Adrenal gland (tissue), 9 donors: ENCODE measurements at regions not wholly inside any gene's neighbourhood (a gene's known extent, or its start where the extent isn't known, plus 50 kb on each side); places are given as distances from the start of the nearest gene placed in this dataset.
A peak's percentile ranks its signal among the peaks of the same experiment; 100 is the strongest.
"Not testable (repeated sequence)": the region's sequence is repeated elsewhere in the genome, so short reads cannot be mapped to it uniquely, and the experiment has no call there.

Source experiments
- DNase-seq, 7 donors: peaks; one replicate each; pipeline ENCODE4 v3.0.0-alpha.2; 2019 to 2020
- H3K27ac ChIP-seq, 5 donors: fragments of 200-600 bp; sonication (generic) in 4 of 5; 1 replicate in 3 of 5; 2 replicates in 2 of 5; pipeline versions ENCODE4 v1.5.1 to v1.8.0; 2016 to 2020; ENCODE audit warnings: mild to moderate bottlenecking in 1 of 5
- H3K27me3 ChIP-seq: fragments of 200-600 bp; 2 replicates; pipeline ENCODE4 v1.8.0; 2021
- H3K36me3 ChIP-seq, 2 donors: fragments of 200-600 bp; replicated peaks in 1 of 2; 1 replicate in 1 of 2; 2 replicates in 1 of 2; pipeline versions ENCODE4 v1.5.1 to v1.8.0; 2018 to 2022
- H3K4me1 ChIP-seq, 2 donors: fragments of 200-600 bp; replicated peaks in 1 of 2; 1 replicate in 1 of 2; 2 replicates in 1 of 2; pipeline versions ENCODE4 v1.5.1 to v1.8.0; 2018 to 2021
- H3K4me3 ChIP-seq, 4 donors: fragments of 200-600 bp; sonication (generic) in 3 of 4; one replicate each; pipeline ENCODE4 v1.5.1; 2016 to 2018
- H3K9me3 ChIP-seq, 3 donors: fragments of 200-600 bp; sonication (generic) in 1 of 3; replicated peaks in 1 of 3; 1 replicate in 2 of 3; 2 replicates in 1 of 3; pipeline versions ENCODE4 v1.5.1 to v1.8.0; 2016 to 2021
- POLR2A ChIP-seq, 2 donors: fragments of 450-650 bp; IDR thresholded peaks; one replicate each; pipeline ENCODE4 v1.6.1; 2017; ENCODE audit warnings: antibody characterized with exemption in 2 of 2, mild to moderate bottlenecking in 2 of 2, moderate library complexity in 1 of 2
- WGBS, 4 donors: extraction: QIAGEN DNeasy Blood & Tissue Kit in 2 of 4; methylation state at CpG; one replicate each; pipeline versions ENCODE4 v1.1.5 to v1.1.7; 2013 to 2017; 5-methylcytosine and 5-hydroxymethylcytosine counted together
- intact Hi-C, 2 donors: fragments of 100-400 bp; cut with DNase I; formaldehyde crosslinking; loops; one replicate each; pipeline versions ENCODE4 v1.14.1 to v1.15.0; 2022 to 2023
- TF ChIP-seq, protein P1 (sequence below), 6 experiments: fragments of 450-650 bp in 4 of 6; fragments of 200-600 bp in 2 of 6; sonication (generic) in 1 of 6; IDR thresholded peaks; 1 replicate in 5 of 6; 2 replicates in 1 of 6; pipeline versions ENCODE4 v1.5.1 to v1.8.0; 2016 to 2021; ENCODE audit warnings: antibody characterized with exemption in 6 of 6, mild to moderate bottlenecking in 2 of 6, moderate library complexity in 1 of 6
- donor health status: healthy with polysubstance abuse.
- donor health status: Bipolar disorder and iron deficiency.
- donor health status: DM: yes; HTN: yes; CAD: no.
- donor health status: DM: no; HTN: no; CAD: no.
- donor health status: DM: no; HTN: no; CAD: no.

GRCh38 chr16:29107299-29107698 lies 122.4 kb downstream of the LAT start:
- H3K4me1 ChIP-seq, result no peaks in the 10 kb centered on the region
- no peak overlapping the region for H3K4me3 ChIP-seq
- peaks cover 0 to 12% of the 10 kb centered on the region in 2 donors for H3K36me3 ChIP-seq
- no peaks in the 10 kb centered on the region for H3K9me3 ChIP-seq
- H3K27ac ChIP-seq, result no peak overlapping the region
- WGBS, 4 donors, result 66 to 90% (median 69%) methylated on average over 4 to 21 of the region's 21 CpGs
- TF ChIP-seq POLR2A (IDR thresholded peaks at IDR 0.05), result no peak
- TF ChIP-seq, protein P1, sequence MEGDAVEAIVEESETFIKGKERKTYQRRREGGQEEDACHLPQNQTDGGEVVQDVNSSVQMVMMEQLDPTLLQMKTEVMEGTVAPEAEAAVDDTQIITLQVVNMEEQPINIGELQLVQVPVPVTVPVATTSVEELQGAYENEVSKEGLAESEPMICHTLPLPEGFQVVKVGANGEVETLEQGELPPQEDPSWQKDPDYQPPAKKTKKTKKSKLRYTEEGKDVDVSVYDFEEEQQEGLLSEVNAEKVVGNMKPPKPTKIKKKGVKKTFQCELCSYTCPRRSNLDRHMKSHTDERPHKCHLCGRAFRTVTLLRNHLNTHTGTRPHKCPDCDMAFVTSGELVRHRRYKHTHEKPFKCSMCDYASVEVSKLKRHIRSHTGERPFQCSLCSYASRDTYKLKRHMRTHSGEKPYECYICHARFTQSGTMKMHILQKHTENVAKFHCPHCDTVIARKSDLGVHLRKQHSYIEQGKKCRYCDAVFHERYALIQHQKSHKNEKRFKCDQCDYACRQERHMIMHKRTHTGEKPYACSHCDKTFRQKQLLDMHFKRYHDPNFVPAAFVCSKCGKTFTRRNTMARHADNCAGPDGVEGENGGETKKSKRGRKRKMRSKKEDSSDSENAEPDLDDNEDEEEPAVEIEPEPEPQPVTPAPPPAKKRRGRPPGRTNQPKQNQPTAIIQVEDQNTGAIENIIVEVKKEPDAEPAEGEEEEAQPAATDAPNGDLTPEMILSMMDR (IDR thresholded peaks at IDR 0.05), result no peak
- H3K27me3 ChIP-seq, result no peaks in the 10 kb centered on the region
- intact Hi-C loops, result no loop called here
- no peak for DNase-seq

- DNase-seq, H3K4me3 ChIP-seq, H3K27me3 ChIP-seq, intact Hi-C loops, H3K4me1 ChIP-seq, H3K27ac ChIP-seq, H3K9me3 ChIP-seq: not testable (repeated sequence)
- H3K36me3 ChIP-seq, result peaks cover 0 to 12% of the 10 kb centered on the region in 2 donors
- 91 to 93% (median 93%) methylated on average over 3 to 8 of the region's 8 CpGs; no CpG with 5 or more reads in 1 of the 4 donors for WGBS, 4 donors
Measured at GRCh38 chr16:29106259-29106908, 121.5 kb downstream of the LAT start.

- H3K9me3 ChIP-seq, H3K27ac ChIP-seq, intact Hi-C loops, H3K4me3 ChIP-seq, H3K4me1 ChIP-seq, DNase-seq, H3K27me3 ChIP-seq: not testable (repeated sequence)
- peaks cover 0 to 12% of the 10 kb centered on the region in 2 donors for H3K36me3 ChIP-seq
- 76 to 88% (median 84%) methylated on average over 2 of the region's 4 CpGs for WGBS, 4 donors
Measured at GRCh38 chr16:29104600-29104999, 119.7 kb downstream of the LAT start.

GRCh38 chr16:29097965-29098364 lies 113.1 kb downstream of the LAT start:
- H3K27ac ChIP-seq, intact Hi-C loops, H3K4me3 ChIP-seq, H3K9me3 ChIP-seq, H3K4me1 ChIP-seq, H3K36me3 ChIP-seq, H3K27me3 ChIP-seq, DNase-seq: not testable (repeated sequence)
- WGBS, 4 donors, result 76 to 100% (median 85%) methylated on average over 1 of the region's 3 CpGs

DNA sequence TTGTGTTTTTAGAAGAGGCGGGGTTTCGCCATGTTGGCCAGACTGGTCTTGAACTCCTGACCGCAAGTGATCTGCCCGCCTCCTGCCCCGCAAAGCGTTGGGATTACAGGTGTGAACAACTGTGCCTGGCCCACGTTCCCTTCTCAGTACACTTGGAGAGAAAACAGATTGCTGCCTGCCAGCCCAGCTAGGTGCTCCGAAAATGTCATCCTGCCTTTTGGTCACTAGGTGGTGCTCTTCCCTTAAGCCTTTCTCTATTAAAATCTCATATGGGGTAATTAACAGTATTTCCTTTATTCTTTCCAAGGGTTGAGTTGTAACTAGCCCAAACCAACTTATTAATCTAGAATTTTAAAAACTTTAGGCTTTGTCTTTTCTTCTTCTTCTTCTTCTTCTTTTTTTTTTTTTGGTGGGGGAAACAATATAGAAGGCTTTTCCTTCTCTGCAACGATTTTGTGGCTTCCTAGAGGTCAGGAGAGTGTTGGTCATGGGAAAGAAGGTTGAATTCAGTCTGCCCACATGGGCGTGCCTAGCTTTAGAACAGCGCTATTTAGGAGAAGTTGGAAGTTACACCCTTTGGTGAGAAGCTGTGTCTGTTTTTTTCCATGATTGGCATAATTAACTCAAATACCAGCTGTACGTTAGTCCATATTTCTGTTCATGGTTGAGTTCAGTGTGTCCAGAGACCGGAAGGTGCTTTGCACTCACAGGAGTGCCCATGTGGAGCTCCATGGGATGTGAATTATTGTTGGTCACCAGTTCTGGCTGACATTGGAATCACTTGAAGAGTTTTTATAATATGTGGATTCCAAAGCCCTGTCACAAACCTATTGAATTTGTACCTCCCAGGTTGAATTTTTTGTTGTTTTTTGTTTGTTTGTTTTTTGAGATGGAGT lies 110.1 kb downstream of the LAT start:
- intact Hi-C loops, H3K4me1 ChIP-seq, H3K27ac ChIP-seq, H3K36me3 ChIP-seq, H3K27me3 ChIP-seq, H3K4me3 ChIP-seq, DNase-seq, H3K9me3 ChIP-seq: not testable (repeated sequence)
- 24 to 41% (median 31%) methylated on average over 6 to 10 of the region's 13 CpGs for WGBS, 4 donors
- TF ChIP-seq, protein P1 (IDR thresholded peaks at IDR 0.05), result peak in 2 of 6 experiments; percentile 8 to 44

DNA sequence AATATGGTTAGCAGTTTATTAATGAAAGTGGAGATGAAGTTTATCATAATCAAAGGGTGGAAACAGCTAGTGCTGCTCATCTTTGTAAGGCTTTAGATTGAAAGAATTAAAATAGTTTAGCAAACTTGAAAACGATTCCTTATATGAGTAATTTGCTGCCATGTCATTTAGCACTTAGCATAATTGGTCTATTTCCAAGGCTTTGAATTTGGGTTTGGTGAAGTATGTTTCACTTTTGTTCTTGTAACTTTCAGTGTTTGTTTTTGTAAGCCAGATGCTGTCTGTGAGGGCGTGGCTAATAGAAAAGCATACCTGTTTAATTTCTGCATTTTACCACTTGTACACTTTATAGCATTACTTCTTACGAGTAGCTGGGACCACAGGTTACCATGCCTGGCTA lies 109.5 kb downstream of the LAT start:
- intact Hi-C loops, H3K27ac ChIP-seq, H3K27me3 ChIP-seq, H3K4me1 ChIP-seq, H3K9me3 ChIP-seq, DNase-seq, H3K36me3 ChIP-seq, H3K4me3 ChIP-seq: not testable (repeated sequence)
- 33 to 49% (median 44%) methylated on average over 3 of the region's 3 CpGs for WGBS, 4 donors

GRCh38 chr16:29089679-29090078 lies 104.8 kb downstream of the LAT start:
- DNase-seq, intact Hi-C loops, H3K9me3 ChIP-seq, H3K4me3 ChIP-seq, H3K27me3 ChIP-seq, H3K36me3 ChIP-seq, H3K27ac ChIP-seq, H3K4me1 ChIP-seq: not testable (repeated sequence)

DNA sequence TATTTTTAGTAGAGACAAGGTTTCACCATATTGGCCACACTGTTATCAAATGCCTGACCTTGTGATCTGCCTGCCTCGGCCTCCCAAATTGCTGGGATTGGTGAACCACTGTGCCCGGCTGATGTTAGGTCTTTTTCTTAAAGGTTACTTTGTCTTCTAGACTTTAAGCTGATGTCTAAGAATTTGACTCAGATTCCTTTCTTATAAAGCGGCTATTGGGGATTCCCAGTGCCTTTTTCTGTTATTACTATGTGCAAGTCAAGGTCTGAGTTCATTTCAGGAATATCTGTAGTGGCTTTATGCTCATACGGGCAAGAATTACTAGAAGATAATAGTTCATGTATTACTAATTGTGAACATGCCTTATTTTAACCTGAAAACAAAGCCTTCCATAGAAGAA lies 102.8 kb downstream of the LAT start:
- DNase-seq, H3K4me1 ChIP-seq, H3K27ac ChIP-seq, H3K4me3 ChIP-seq, intact Hi-C loops, H3K9me3 ChIP-seq, H3K27me3 ChIP-seq, H3K36me3 ChIP-seq: not testable (repeated sequence)
- 75 to 84% (median 83%) methylated on average over 4 of the region's 4 CpGs for WGBS, 4 donors
